ENCODE measurements at regions not wholly inside any gene's neighbourhood (a gene's known extent, or its start where the extent isn't known, plus 50 kb on each side); places are given as distances from the start of the nearest gene placed in this dataset.

- H3K27me3 Mint-ChIP-seq = peaks cover 5% of the 10 kb centered on the region
- peaks cover 2% of the 10 kb centered on the region for H3K36me3 Mint-ChIP-seq
- no peak for ATAC-seq (ENCODE audit: low read depth)
- POLR2A ChIA-PET = no interaction called here
- H3K4me1 Mint-ChIP-seq = no peaks in the 10 kb centered on the region
- no peak overlapping the region for H3K4me3 Mint-ChIP-seq
- no peak overlapping the region for H3K27ac Mint-ChIP-seq
- no peak for DNase-seq
- H3K9me3 Mint-ChIP-seq = peaks cover 3% of the 10 kb centered on the region
These were observed 127.5 kb upstream of the C1orf174 start for GRCh38 chr1:4027492-4028138.

GRCh38 chr1:4028139-4028501, 128.0 kb upstream of the C1orf174 start:
- Mint-ChIP-seq H3K36me3 (peaks cover 2% of the 10 kb centered on the region), H3K27ac (no peak overlapping the region), H3K4me1 (no peaks in the 10 kb centered on the region), H3K4me3 (no peak overlapping the region), H3K27me3 (peaks cover 5% of the 10 kb centered on the region), H3K9me3 (peaks cover 3% of the 10 kb centered on the region)
- DNase-seq (no peak), ATAC-seq (ENCODE audit: low read depth) (no peak)
- POLR2A ChIA-PET = interaction anchor here (1.4 kb wide), 1 partner anchor 19 kb away, joined by 3 read pairs; no protein-coding TSS in a partner anchor

- DNase-seq (no peak), ATAC-seq (ENCODE audit: low read depth) (no peak)
- Mint-ChIP-seq H3K9me3 (peaks cover 3% of the 10 kb centered on the region), H3K4me1 (no peaks in the 10 kb centered on the region), H3K27me3 (peaks cover 5% of the 10 kb centered on the region), H3K27ac (no peak overlapping the region), H3K4me3 (no peak overlapping the region), H3K36me3 (peaks cover 2% of the 10 kb centered on the region)
- POLR2A ChIA-PET = interaction anchor here (1.4 kb wide), 1 partner anchor 18 kb away, joined by 3 read pairs; no protein-coding TSS in a partner anchor
These were observed 129.3 kb upstream of the C1orf174 start for GRCh38 chr1:4029376-4029775.

GRCh38 chr1:4032571-4032970, 132.5 kb upstream of the C1orf174 start:
- Mint-ChIP-seq H3K36me3 (peaks cover 2% of the 10 kb centered on the region), H3K4me1 (no peaks in the 10 kb centered on the region), H3K27me3 (peaks cover 5% of the 10 kb centered on the region), H3K4me3 (no peak overlapping the region), H3K9me3 (peaks cover 3% of the 10 kb centered on the region), H3K27ac (no peak overlapping the region)
- DNase-seq (no peak), ATAC-seq (ENCODE audit: low read depth) (no peak)
- POLR2A ChIA-PET = no interaction called here

- no peak for DNase-seq
- POLR2A ChIA-PET = no interaction called here
- no peaks in the 10 kb centered on the region for H3K4me1 Mint-ChIP-seq
- no peak for ATAC-seq (ENCODE audit: low read depth)
- H3K27me3 Mint-ChIP-seq = peaks cover 5% of the 10 kb centered on the region
- H3K36me3 Mint-ChIP-seq = peaks cover 2% of the 10 kb centered on the region
- H3K9me3 Mint-ChIP-seq = peaks cover 3% of the 10 kb centered on the region
- H3K4me3 Mint-ChIP-seq = no peak overlapping the region
- no peak overlapping the region for H3K27ac Mint-ChIP-seq
These were observed 133.1 kb upstream of the C1orf174 start for GRCh38 chr1:4033129-4033676.

GRCh38 chr1:4033713-4034112, 133.6 kb upstream of the C1orf174 start:
- Mint-ChIP-seq H3K27ac (no peak overlapping the region), H3K4me3 (no peak overlapping the region), H3K9me3 (peaks cover 3% of the 10 kb centered on the region), H3K36me3 (peaks cover 2% of the 10 kb centered on the region), H3K27me3 (peaks cover 5% of the 10 kb centered on the region), H3K4me1 (no peaks in the 10 kb centered on the region)
- ATAC-seq (ENCODE audit: low read depth) (no peak), DNase-seq (no peak)
- POLR2A ChIA-PET = no interaction called here

GRCh38 chr1:4034318-4034887, 134.3 kb upstream of the C1orf174 start:
- ATAC-seq (ENCODE audit: low read depth) = no peak
- peaks cover 5% of the 10 kb centered on the region for H3K27me3 Mint-ChIP-seq
- POLR2A ChIA-PET = no interaction called here
- no peak overlapping the region for H3K4me3 Mint-ChIP-seq
- DNase-seq = no peak
- no peak overlapping the region for H3K27ac Mint-ChIP-seq
- H3K36me3 Mint-ChIP-seq = peaks cover 2% of the 10 kb centered on the region
- no peaks in the 10 kb centered on the region for H3K4me1 Mint-ChIP-seq
- H3K9me3 Mint-ChIP-seq = peaks cover 3% of the 10 kb centered on the region

DNA sequence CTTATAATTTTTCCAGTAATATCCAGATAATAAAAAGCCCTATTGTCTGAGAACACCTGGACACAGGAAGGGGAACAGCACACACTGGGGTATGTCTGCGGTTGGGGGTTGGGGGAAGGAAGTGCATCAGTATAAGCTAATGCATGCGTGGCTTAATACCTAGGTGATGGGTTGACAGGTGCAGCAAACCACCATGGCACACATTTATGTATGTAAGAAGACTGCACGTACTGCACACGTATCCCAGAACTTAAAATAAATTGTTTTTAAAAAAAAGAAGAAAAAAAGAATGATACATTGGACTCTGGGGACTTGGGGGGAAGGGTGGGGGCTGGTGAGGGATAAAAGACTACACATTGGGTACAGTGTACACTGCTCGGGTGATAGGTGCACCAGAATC, 144.9 kb upstream of the C1orf174 start:
- Mint-ChIP-seq H3K36me3 (no peaks in the 10 kb centered on the region), H3K9me3 (no peaks in the 10 kb centered on the region), H3K4me1 (peaks cover 8% of the 10 kb centered on the region), H3K27me3 (peaks cover 14% of the 10 kb centered on the region), H3K4me3 (no peak overlapping the region), H3K27ac (no peak overlapping the region)
- ATAC-seq (ENCODE audit: low read depth) (no peak), DNase-seq (no peak)
- POLR2A ChIA-PET = no interaction called here

DNA sequence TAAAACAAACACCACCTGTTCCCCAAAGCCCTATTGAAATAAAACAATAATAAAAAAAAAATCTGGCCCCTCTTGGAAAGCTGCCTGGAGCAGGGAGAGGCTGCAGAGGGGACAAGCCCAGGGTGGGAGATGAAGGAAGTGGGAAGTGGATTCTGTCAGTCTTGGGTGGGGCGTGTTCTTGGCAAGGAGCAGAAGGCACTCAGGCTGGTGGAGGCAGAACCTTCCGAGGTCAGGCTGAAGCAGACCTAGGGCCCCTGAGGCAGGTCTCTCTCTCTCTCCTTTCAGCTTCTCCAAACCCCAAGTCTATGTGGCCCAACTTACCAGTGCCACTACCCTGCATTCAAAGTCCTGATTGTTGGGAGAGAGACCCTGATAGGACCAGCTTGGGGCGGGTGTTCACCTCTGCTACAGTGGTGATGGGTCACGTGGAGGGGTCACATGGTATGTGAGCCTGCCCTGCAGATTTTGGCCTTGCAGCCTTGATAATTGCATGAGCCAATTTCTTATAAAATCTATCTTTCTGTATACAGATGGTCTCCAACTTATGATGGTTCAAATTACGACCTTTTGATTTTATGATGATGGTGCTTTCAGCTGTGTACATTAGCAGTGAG, 145.4 kb upstream of the C1orf174 start:
- peaks cover 14% of the 10 kb centered on the region for H3K27me3 Mint-ChIP-seq
- H3K27ac Mint-ChIP-seq = no peak overlapping the region
- no peaks in the 10 kb centered on the region for H3K9me3 Mint-ChIP-seq
- ATAC-seq (ENCODE audit: low read depth) (no peak), DNase-seq (no peak)
- no peak overlapping the region for H3K4me3 Mint-ChIP-seq
- H3K36me3 Mint-ChIP-seq = no peaks in the 10 kb centered on the region
- peaks cover 8% of the 10 kb centered on the region for H3K4me1 Mint-ChIP-seq
- POLR2A ChIA-PET = no interaction called here

DNA sequence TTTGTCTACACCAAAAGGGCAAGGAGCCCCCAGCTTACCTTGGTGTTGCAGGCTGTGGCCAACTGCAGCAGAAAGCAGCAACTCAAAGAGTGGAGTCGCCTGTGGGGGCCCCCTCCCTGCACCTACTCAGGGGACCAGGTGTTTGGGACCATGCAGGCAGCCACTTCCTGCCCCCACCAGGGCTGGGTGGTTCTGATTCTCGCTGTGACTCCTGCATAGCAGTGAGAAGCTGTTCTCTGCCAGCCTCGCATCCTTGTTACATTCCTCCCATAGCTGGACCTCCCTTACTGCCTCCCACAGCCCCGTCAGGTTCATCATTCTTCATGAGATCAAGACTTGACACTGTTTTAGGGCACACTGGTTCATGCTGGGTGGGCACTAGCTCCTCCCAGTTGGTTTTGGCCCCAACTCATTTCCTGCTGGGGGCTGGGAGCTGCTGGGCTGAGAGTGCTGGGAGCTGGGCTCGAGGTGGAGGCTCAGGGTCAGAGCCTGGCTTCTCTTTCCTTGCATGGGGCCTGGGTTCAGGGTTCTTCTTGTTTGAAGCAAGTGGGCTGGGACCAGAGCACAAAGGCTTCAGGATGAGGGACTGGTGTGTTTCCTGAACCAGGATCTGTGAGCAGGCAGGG, 146.9 kb upstream of the C1orf174 start:
- Mint-ChIP-seq H3K27ac (peak overlapping the region; percentile 68), H3K27me3 (peaks cover 6% of the 10 kb centered on the region), H3K36me3 (no peaks in the 10 kb centered on the region), H3K9me3 (no peaks in the 10 kb centered on the region), H3K4me1 (peaks cover 8% of the 10 kb centered on the region), H3K4me3 (peak overlapping the region; percentile 32)
- DNase-seq (no peak), ATAC-seq (ENCODE audit: low read depth) (peak; percentile 74)
- POLR2A ChIA-PET = interaction anchor here (0.7 kb wide), 1 partner anchor 18 kb away, joined by 3 read pairs; no protein-coding TSS in a partner anchor

GRCh38 chr1:4047666-4048065, 147.6 kb upstream of the C1orf174 start:
- no peak for ATAC-seq (ENCODE audit: low read depth)
- Mint-ChIP-seq H3K4me3 (no peak overlapping the region), H3K27me3 (peaks cover 5% of the 10 kb centered on the region), H3K27ac (peak overlapping the region; percentile 68), H3K9me3 (no peaks in the 10 kb centered on the region), H3K4me1 (peaks cover 8% of the 10 kb centered on the region), H3K36me3 (no peaks in the 10 kb centered on the region)
- DNase-seq = no peak
- POLR2A ChIA-PET = interaction anchor here (0.7 kb wide), 1 partner anchor 19 kb away, joined by 3 read pairs; no protein-coding TSS in a partner anchor

- H3K9me3 Mint-ChIP-seq = no peaks in the 10 kb centered on the region
- POLR2A ChIA-PET = no interaction called here
- no peaks in the 10 kb centered on the region for H3K36me3 Mint-ChIP-seq
- ATAC-seq (ENCODE audit: low read depth) = no peak
- H3K27ac Mint-ChIP-seq = no peak overlapping the region
- no peak overlapping the region for H3K4me3 Mint-ChIP-seq
- no peak for DNase-seq
- peaks cover 5% of the 10 kb centered on the region for H3K27me3 Mint-ChIP-seq
- H3K4me1 Mint-ChIP-seq = peaks cover 8% of the 10 kb centered on the region
These were observed 148.0 kb upstream of the C1orf174 start for GRCh38 chr1:4048076-4048475.

DNA sequence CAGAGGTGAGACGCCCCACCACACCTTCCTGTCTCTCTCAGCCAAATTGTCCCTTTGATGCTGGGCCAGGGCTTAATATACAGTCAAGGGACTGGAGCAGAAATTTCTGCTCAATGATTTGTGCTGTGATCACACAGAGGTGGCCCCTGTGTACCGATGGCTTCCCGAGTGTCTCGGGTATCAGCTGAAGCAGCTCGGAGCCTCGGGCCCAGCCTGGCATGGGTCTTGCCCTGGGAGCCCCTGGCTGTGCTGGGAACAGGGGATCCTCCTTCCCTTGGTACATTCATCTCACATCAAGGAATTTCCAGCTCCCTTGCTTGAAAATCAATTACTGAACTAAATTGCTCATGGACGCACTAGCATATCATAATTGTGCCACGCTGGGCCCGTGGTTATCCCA, 148.8 kb upstream of the C1orf174 start:
- peaks cover 8% of the 10 kb centered on the region for H3K4me1 Mint-ChIP-seq
- POLR2A ChIA-PET = no interaction called here
- DNase-seq = no peak
- H3K27me3 Mint-ChIP-seq = peaks cover 1% of the 10 kb centered on the region
- no peak for ATAC-seq (ENCODE audit: low read depth)
- H3K27ac Mint-ChIP-seq = no peak overlapping the region
- H3K36me3 Mint-ChIP-seq = no peaks in the 10 kb centered on the region
- no peaks in the 10 kb centered on the region for H3K9me3 Mint-ChIP-seq
- H3K4me3 Mint-ChIP-seq = no peak overlapping the region

All from activated naive CD8-positive, alpha-beta T cell treated with anti-CD3 and anti-CD28 coated beads, Interleukin-2, amount 10 ng/mL, durations not matched to agents 7 days and 5 days (primary cell).